Osteoblast (primary cell): ENCODE measurements at regions not wholly inside any gene's neighbourhood (a gene's known extent, or its start where the extent isn't known, plus 50 kb on each side); places are given as distances from the start of the nearest gene placed in this dataset.
A peak's percentile ranks its signal among the peaks of the same experiment; 100 is the strongest.

ENCODE experiments used
- DNase-seq: peaks from one replicate; pipeline ENCODE4 v3.0.0; 2011; ENCODE audit warnings: low spot score, mixed read lengths; ENCODE audit not compliant: insufficient read length; ENCODE audit errors: missing footprints
- H2AFZ ChIP-seq: 2 replicates; pipeline ENCODE4 v1.6.0; 2011; ENCODE audit warnings: mild to moderate bottlenecking, low read length
- H3K27ac ChIP-seq: 2 replicates; pipeline ENCODE4 v1.5.1; 2011; ENCODE audit warnings: mild to moderate bottlenecking, low read depth, low read length, moderate library complexity
- H3K27me3 ChIP-seq: 2 replicates; pipeline ENCODE4 v1.6.0; 2012; ENCODE audit warnings: mild to moderate bottlenecking, control low read depth, inconsistent platforms, low read length, moderate library complexity; ENCODE audit not compliant: insufficient read depth
- H3K36me3 ChIP-seq: 2 replicates; pipeline ENCODE4 v1.5.1; 2011; ENCODE audit warnings: mild to moderate bottlenecking, low read length, control low read depth, moderate library complexity; ENCODE audit not compliant: insufficient read depth
- H3K4me1 ChIP-seq: 2 replicates; pipeline ENCODE4 v1.5.1; 2011; ENCODE audit warnings: mild to moderate bottlenecking, low read length, control low read depth, moderate library complexity; ENCODE audit not compliant: insufficient read depth
- H3K4me2 ChIP-seq: 2 replicates; pipeline ENCODE4 v1.6.0; 2011; ENCODE audit warnings: mild to moderate bottlenecking, low read length; ENCODE audit not compliant: insufficient read depth
- H3K4me3 ChIP-seq: fragments of 200-600 bp; sonication (generic); 3 replicates; pipeline ENCODE4 v1.5.1; 2012; ENCODE audit warnings: mild to moderate bottlenecking, low read length, inconsistent platforms; ENCODE audit not compliant: insufficient read depth
- H3K79me2 ChIP-seq: 2 replicates; pipeline ENCODE4 v1.6.0; 2012; ENCODE audit warnings: mild to moderate bottlenecking, low read length, control low read depth, inconsistent platforms; ENCODE audit not compliant: insufficient read depth
- H3K9me3 ChIP-seq: 2 replicates; pipeline ENCODE4 v1.5.1; 2011; ENCODE audit warnings: low read depth, low read length, control low read depth
- H4K20me1 ChIP-seq: 2 replicates; pipeline ENCODE4 v1.6.0; 2012; ENCODE audit warnings: mild to moderate bottlenecking, low read length, control low read depth; ENCODE audit not compliant: insufficient read depth
- CTCF ChIP-seq: IDR thresholded peaks from 2 replicates; pipeline ENCODE4 v1.5.1; 2011; ENCODE audit warnings: mild to moderate bottlenecking, low read depth, low read length, moderate library complexity; ENCODE audit errors: extremely low read depth

GRCh38 chr20:11214256-11214840, 540.5 kb upstream of the JAG1 start:
- H3K4me1 ChIP-seq, result peaks cover 20% of the 10 kb centered on the region
- H3K27ac ChIP-seq, result no peak overlapping the region
- H3K4me2 ChIP-seq, result no peak overlapping the region
- H3K79me2 ChIP-seq, result no peaks in the 10 kb centered on the region
- H3K9me3 ChIP-seq, result no peaks in the 10 kb centered on the region
- no peaks in the 10 kb centered on the region for H4K20me1 ChIP-seq
- H3K27me3 ChIP-seq, result no peaks in the 10 kb centered on the region
- no peak for DNase-seq
- no peak overlapping the region for H3K4me3 ChIP-seq
- peak overlapping the region; percentile 67 for H2AFZ ChIP-seq
- no peaks in the 10 kb centered on the region for H3K36me3 ChIP-seq
- TF ChIP-seq CTCF, result no peak

- peak; percentile 59 for DNase-seq
- no peaks in the 10 kb centered on the region for H3K36me3 ChIP-seq
- H2AFZ ChIP-seq, result peak overlapping the region; percentile 11
- no peaks in the 10 kb centered on the region for H3K79me2 ChIP-seq
- H4K20me1 ChIP-seq, result no peaks in the 10 kb centered on the region
- peak overlapping the region; percentile 18 for H3K4me3 ChIP-seq
- H3K27me3 ChIP-seq, result no peaks in the 10 kb centered on the region
- TF ChIP-seq CTCF, result no peak
- peak overlapping the region; percentile 87 for H3K27ac ChIP-seq
- H3K4me2 ChIP-seq, result peak overlapping the region; percentile 25
- no peaks in the 10 kb centered on the region for H3K9me3 ChIP-seq
- H3K4me1 ChIP-seq, result peaks cover 20% of the 10 kb centered on the region
Measured at GRCh38 chr20:11216451-11217314, 542.9 kb upstream of the JAG1 start.

- Histone ChIP-seq H3K36me3 (no peaks in the 10 kb centered on the region), H3K79me2 (no peaks in the 10 kb centered on the region), H2AFZ (no peak overlapping the region), H3K27ac (peak overlapping the region; percentile 87), H3K4me1 (peaks cover 20% of the 10 kb centered on the region), H3K9me3 (no peaks in the 10 kb centered on the region), H3K27me3 (no peaks in the 10 kb centered on the region), H3K4me3 (no peak overlapping the region), H4K20me1 (no peaks in the 10 kb centered on the region), H3K4me2 (peak overlapping the region; percentile 25)
- DNase-seq, result no peak
- TF ChIP-seq CTCF, result no peak
Measured at GRCh38 chr20:11217326-11218172, 543.8 kb upstream of the JAG1 start.
